Stimulated activated CD4-positive, alpha-beta T cell treated with anti-CD3 and anti-CD28 coated beads, Interleukin-12 subunit alpha, Interleukin-12 subunit beta, amount 100 ng/mL, for 48 hours (primary cell): ENCODE measurements at regions not wholly inside any gene's neighbourhood (a gene's known extent, or its start where the extent isn't known, plus 50 kb on each side); places are given as distances from the start of the nearest gene placed in this dataset.

Experiments
- DNase-seq, 3 donors: peaks; one replicate each; pipeline ENCODE4 v3.0.0-alpha.2; 2020; ENCODE audit warnings: low read depth in 2 of 3, low spot score in 1 of 3

DNA sequence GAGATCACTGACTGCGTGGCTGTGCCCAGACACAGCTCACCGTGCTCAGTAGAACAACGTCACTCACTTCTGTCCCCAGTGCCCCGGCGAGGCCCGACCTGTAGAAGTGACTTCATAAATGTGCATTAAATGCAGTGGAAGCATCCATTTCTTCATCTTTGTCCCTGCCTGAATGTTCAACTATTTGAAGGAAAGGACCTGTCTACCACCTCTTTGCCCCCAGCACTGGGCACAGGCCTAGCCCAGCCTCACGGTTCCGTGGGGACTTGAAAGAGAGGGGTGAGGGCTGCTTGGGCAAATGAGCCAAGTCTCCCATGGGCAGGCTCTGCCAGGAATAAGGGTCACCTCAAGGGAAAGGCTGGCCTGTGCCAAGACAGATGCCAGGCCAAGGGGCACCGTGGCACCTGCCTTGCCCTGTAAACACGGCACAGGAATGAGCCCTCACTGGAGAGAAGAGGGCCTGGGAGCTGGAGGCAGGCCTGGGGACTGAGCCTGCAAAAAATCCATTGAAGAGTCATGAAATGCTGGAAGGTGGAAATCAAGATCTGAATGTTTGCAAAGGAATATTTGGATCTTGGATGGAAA is 845.3 kb downstream of the BRD1 start:
- DNase-seq: no peak

DNA sequence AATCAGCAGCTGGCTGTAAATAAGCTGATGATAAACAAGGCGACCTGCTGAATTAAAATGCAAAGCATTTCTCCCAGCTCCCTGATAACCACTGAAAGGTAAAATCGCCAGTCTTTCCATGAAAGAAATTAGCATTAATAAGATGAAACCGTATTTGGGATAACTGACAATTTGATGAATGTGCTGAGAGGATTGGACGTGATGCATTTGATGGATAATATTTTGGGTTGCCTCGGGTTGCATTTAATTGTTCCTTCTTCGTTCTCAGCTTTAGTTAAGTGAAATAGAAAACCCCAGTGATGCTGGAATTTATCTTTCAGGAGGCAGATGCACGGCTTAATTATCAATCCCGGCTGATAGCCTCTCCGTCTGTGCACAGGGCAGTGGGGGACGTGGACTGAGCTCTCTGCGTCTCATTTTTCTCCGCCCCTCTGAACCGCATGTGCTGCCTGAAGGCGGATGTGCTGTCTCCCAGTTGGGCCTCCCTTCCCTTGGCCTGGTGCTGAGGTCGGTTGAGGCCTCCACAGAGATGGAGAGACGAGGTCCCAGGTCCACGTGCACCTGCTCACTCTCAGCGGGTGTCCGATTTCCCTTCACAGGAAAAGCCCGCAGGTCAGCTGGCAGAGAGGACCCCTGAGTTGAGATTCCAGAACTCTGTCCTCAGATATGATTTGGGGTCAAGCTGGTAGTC is 846.2 kb downstream of the BRD1 start:
- no peak for DNase-seq

DNA sequence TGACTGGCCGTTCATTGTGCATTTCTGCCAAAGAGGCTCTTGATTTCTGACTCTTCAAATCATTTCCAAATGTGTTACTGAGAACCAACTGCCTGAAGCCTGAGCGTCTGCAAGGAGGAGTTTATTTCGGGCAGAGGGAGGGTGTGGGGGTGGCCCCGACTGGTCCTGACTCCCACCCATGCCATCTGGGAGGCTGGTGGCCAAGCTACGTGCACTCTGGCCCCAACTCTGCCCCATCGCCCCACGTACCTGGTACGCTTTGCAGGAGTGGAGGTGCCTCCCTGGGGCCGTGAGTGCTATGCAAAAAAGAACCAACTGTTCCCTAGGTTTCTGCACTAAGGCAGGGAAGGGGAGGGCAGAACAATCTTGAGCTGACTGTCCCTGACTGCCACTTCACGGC is 846.8 kb downstream of the BRD1 start:
- DNase-seq: no peak

DNA sequence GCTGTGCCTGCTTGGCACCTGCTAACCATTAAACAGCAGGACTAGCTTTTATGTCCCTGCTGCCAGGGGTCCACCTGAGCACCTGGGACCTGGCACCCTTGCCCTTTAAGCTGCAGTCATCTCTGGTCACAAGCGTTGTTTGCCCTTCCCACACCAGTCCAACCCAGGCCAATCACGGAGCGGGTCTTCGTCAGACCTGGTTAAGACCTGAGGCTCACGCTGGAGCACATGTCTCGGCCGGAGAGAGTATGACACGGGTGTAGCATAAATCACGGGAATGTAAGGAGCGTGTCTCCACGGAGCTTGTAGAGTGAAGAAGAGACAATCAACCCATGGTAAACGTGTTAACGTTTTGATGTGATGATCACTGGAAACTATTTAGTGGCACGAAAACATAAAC is 847.3 kb downstream of the BRD1 start:
- DNase-seq: no peak

DNA sequence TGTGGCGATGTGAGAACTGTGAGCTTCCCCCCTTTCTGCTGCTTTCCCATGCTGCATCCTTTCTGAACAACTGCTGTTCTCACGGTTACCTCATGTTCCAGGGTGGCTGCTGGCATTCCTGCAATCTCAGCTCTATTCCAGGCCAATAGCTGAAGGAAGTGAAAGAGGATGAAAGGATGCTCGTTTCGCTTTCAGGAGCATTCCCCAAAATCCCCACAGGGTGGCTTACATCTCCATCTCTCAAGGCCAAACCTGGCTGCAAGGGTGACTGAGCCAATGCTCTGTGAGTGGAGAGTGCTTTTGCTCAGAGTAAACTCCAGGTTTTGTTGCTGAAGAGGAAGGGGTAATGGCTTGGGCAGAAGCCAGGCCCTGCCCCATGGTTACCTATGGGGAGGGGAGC is 848.2 kb downstream of the BRD1 start:
- DNase-seq: no peak

DNA sequence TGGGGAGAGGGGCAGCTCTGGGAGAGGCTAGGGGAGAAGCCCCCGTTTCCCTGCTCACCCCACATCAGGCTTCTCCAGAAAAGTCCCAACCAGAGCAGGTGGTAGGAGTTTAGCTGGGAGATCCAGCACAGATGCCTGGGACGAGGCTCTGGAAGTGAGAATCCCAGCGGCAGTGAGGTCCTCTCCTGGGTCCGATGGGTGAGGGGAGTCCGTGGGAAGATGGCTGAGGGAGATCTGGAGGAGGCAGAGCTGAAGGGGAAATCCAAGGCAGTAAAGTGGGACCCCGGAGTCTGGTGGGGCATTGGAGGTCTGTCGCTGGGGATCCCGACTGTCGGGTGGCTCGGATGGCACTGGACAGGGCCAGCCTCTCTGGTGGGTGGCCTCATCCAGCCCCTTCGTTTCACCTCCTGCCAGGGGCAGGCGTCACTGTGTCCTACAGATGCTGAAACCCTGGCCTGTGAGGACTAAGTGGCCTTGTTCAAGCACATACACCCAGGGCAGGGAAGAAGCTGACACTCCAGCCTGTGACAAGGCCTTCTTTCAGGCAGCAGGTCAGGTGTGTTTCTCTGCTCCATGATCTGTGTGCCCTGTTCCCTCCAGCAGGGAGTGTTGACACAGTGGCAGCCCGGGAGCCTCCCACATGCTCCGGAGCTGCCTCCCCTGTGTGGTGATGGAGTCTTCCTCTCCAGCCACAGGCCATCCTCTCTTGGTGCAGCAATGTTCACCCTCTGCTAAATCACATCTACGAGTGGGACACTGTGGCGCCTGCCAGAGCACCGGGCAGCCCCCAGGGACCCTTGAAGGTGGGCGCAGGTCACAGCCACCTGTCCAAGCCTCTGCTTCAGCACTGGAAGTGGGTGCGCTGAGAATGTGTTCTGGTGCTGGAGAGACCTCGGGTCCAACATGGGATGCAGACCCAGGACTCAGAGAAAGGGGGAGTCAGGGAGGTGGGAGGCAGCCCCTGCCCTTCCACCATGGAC is 850.8 kb downstream of the BRD1 start:
- DNase-seq: no peak

DNA sequence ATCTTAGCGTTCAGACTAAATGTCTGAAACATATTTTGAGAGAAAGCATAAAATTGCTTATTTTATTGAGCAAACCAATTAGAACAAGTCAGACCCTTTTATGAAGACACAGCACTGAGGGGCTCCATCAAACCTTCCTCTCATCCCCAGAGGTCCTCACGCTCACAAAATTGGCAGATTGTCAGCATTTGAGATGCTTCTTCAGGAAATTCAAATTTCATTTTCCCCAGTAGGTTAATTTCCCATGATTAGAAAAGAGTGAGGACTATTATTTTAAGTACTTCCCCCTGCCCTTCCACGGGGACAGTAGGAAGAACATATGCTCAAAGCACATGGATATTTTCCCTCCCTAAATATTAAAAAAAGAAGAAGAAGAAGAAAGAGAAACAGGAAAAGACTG is 851.8 kb downstream of the BRD1 start:
- DNase-seq: no peak

DNA sequence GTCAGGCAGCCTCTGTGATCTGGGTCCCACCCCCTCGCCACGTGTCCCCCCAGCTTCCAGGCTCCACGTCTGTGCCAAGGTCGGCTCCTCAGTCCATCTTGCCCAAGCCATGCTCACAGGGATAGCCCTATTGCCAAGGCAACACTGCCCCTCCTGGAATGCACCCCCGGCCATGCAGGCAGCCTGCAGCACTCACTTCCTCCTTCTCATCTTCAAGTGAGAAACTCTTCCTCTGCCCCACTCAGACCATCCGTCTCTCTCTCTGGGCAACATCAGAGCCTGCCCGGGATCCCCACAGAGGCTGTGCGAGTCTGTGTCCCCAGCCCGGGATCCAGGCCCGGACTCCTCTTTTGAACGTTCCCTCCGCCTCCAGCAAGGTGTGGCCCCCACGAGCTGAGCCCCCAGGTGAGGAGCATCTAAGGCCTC is 852.3 kb downstream of the BRD1 start:
- DNase-seq: no peak

DNA sequence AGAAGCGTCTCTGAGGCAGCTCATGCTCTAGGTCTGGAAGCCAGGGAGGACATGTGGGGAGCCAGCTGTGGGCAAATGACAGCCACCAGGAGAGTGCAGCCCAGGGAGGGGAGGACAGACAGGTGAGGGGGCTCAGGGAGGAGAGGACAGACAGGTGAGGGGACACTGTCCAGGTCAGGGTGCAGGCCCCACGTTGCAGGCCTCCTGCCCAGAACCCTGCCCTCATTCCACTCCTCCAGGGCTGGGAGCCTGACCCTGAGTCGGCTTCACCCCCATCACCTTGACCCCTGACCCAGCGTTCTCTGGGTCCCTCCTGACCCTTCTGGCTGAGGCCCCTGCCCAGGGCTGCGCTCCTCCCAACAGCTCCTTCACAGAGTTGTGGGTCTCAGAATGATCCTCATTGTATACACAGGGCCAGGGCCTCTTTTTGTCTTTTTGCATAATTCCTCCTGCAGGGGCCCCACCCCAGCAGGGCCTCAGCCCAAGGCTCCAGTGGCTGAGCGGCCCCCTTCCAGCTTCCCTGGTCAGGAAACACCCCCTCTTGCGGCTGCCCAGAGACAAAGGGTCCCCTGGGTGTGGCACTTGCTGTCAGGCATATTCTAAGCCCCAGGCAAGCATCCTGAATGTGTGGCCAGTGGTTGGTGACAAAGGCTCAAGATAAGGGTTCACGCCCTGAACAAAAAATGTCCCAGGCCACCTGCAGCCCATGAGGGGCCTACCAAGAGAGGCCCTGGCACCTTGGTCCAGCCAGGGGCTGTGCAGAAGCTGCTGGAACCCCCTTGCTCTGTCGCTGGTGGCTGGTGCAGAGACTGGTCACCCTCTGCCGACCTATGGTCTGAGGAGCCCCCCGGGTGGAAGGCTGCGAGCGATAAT is 853.0 kb downstream of the BRD1 start:
- DNase-seq: no peak

DNA sequence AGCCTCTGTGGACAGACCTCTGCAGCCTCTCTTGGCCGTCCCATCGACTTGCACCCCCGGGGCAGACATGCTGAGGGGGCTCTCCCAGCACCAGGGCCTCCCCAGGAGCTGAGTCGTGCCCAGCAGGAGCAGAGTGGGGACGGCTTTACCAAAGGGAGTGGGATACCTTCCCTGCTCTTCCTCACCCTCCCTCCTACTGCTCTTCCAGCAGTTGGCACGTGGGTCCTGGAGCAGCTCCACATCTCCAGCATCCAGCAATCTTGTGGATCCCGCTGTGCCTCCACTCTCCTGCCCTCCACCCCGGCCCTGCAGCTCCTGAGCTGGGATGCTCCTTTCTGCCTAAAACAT is 854.0 kb downstream of the BRD1 start:
- DNase-seq: no peak

DNA sequence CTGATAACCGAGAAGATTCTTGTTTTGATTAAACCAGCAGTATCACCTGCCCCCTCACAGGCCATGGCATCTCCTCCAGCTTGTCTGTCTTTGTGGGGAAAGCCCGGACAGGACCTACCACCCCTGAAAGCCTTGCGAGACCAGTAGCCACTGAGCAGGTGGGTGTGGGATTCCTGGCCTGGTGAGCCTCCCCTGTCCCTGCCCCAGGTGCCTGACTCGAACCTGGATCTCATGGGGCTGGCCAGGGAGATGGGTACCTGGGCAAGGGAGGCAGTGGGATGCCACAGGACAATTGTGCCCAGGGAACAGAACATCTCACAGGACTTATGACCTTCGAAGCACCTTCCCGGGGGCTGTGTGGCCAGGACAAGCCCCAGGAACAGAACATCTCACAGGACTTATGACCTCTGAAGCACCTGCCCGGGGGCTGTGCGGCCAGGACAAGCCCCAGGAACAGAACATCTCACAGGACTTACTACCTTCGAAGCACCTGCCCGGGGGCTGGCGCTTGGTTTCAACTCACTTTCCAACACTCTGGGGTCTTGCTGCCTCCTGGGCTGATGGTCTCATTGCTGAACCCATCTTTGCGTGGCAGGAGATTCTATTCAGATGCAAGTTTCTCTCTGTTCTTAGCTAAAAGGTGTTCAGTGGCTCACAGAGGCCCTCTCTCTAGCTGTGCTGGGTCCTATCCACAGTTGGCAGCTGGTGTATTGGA is 854.5 kb downstream of the BRD1 start:
- no peak for DNase-seq

DNA sequence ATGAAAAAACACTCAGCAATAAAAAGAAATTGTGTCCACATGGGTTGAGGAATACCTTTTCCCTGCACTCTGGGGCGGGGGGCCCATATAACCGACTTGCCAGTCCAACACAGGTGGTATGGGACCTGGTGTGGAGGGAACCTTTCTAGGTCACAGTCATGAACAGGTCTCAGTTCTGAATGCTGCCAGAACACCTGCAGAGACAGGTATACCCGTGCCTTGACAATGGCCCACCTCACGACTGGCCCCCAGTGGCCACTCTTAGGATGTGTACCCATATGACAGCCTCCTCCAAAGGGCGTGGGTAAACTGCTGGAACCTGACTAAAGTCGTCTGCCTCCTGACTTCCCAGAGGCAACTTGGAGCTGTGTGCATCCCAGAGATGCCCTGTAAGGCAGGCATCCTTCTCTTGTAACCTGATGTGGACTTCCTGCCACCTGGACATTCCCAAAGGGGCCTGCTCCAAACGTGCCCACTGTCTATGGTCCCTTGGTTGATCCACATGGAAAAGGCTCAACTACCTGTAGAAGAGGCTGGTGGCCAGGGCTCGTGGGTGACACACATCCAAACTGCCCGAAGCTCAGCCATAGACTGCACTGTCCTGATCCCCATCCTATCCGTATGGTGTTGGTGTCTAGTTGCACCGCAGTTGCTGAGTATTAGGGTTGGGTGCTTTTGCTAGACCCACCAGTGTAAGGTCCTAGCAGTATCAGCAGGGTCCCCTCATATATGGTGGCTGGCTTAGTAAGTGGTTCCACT is 859.3 kb downstream of the BRD1 start:
- DNase-seq: no peak

DNA sequence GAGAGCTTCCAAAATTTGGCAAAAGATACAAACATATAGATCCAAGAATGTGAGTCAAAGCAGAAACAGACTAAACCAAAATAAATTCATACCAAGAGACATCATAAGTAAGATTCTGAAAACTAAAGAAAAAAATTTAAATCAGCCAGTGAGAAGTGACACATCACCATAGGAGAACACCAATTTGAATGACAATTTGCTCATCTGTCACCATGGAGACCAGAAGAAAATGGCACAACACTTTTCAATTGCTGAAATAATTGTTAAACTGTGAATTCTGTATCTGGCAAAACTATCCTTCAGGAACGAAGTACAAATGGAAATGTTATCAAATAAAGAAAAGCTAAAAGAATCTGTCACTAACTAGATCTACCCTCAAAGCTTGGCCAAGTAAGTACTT is 864.3 kb downstream of the BRD1 start:
- no peak for DNase-seq

DNA sequence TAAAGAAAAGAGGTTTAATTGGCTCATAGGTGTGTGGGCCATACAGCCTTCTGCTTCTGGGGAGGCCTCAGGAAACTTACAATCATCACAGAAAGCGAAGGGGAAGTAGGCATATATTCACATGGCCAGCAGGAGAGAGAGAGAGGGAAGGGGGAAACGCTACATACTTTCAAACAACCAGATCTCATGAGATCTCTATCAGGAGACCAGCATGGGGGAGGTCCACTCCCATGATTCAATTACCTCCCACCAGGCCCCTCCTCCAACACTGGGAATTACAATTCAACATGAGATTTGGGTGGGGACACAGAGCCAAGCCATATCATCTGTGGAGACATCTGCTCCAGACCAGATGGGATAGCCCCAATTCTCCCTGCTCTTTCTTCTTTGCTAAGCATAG is 866.0 kb downstream of the BRD1 start:
- DNase-seq: no peak

DNA sequence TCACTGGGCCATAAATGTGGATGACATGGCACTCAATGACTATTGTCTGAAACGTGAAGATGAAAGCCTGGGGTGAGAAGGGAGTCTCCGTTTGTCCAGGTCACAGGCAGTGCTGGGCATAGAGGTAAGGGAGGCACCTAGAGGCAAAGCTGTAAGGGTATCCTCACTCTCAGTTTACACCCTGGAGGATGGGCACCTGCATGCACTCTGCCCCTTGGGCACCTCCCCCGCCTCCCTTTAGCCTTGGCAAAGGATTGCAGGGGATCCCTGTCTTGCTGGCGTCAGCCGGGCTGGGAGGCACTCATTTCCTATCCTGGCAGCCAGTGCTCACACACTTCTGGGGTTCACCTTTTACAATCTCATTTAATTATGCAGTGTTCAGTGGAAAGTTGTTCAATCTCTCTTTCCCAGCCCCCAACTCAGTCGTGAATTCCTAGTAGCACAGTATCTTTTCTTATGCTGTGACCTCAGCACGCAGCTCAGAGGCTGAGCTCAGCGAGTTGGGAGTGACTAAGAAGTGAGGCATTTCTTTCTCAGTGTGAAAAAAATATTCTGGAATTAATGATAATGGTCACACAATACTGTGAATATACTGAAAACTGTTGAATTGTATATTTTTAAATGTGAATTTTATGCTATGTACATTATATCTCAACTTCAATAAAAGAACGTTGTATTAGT is 866.6 kb downstream of the BRD1 start:
- no peak for DNase-seq

DNA sequence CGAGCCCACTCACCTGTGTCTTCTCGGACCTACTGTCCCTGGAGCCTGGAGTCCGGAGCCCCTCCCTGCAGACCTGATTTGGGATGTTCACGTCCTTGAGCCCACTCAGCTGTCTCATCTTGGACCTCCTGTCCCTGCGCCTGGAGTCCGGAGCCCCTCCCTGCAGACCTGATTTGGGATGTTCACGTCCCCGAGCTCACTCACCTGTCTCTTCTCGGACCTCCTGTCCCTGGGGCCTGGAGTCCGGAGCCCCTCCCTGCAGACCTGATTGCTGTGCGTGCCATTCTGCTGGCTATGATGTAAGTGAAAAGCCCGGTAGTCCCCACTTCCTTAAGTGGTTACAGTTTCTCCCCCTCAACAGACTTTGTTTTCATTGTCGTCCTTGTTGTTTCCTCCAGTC is 867.1 kb downstream of the BRD1 start:
- DNase-seq: no peak

DNA sequence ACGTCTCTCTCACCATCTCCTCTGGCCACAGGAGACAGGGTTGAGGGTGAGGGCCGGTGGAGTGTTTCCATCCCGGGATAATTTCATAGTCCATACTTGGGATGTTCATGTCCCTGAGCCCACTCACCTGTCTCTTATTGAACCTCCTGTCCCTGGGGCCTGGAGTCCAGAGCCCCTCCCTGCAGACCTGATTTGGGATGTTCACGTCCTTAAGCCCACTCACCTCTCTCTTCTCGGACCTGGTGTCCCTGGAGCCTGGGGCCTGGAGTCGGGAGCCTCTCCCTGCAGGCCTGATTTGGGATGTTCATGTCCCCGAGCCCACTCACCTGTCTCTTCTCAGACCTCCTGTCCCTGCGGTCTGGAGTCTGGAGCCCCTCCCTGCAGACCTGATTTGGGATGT is 868.2 kb downstream of the BRD1 start:
- no peak for DNase-seq

DNA sequence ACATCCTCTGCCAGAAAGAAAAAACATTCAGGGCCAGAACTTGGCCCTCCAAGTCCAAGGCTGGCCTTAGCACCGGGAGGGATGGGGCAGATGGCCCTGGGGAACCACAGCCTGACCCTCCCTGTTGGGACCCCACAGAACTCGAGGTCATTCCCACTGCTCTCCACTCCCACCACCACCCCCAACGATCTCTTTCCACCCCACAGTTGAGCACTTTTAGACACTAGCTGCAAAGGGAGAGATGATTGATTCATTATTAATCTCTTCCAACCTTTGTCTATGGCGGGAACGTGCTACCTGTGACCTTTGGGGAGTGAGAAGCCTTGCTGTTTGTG is 869.7 kb downstream of the BRD1 start:
- no peak for DNase-seq

DNA sequence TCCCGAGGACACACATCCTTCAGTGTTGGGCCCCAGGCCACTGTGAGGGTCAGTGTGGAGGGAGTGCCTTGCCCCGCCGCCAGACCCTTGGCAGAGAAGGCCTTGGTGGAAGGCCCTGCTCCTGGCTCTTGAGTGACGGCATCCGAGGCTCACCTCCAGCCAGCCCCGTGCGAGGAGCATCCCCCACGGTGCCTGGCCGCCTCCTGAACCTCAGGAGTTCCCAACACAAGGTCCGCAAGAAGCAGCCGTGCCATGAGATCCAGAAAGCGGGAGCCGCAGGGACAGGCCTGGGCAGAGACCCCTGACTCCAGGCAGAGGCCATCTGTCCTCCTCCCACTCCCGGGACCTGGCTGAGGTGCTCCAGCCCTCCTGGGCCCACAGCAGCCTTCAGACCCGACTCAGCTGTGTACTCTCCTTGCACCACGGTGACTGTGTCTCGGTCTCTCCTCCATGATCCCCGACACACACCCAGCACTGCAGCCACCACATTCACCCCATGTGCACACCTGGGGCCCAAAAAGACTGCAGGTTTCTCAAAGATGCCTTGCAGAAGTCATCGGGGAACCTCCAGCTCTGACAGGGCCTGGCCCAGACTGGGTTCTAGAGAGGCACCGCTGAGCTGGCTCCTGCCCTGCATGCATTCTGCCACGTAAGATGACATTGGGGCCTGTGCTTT is 870.2 kb downstream of the BRD1 start:
- DNase-seq: no peak
